ENCODE measurements at regions not wholly inside any gene's neighbourhood (a gene's known extent, or its start where the extent isn't known, plus 50 kb on each side); places are given as distances from the start of the nearest gene placed in this dataset.

DNA sequence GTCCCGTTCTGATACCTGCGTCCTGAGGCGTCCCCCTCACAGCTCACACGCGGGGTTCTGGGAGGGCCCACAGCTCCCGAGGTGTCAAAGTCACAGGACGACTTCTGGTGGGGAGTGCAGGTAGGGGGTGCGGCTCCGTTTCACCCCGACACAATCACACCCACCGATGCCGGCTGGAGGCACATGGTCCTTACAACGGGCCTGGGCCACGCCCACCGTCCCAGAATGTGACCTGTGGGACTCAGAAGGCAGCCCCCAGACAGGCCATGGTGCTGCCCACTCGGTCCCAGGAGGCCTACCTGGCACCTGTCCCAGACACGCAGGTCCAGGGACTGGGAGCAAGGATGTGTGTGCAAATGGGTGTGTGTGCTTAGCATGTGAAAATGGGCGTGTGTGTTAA, 86.0 kb downstream of the UNCX start:
- no peak overlapping the region for H2AFZ ChIP-seq (ENCODE audit: low read depth, low read length)
- CTCF ChIA-PET, result no interaction called here
- no peak overlapping the region for H3K27ac ChIP-seq (ENCODE audit: insufficient read depth, low read depth, low read length)

DNA sequence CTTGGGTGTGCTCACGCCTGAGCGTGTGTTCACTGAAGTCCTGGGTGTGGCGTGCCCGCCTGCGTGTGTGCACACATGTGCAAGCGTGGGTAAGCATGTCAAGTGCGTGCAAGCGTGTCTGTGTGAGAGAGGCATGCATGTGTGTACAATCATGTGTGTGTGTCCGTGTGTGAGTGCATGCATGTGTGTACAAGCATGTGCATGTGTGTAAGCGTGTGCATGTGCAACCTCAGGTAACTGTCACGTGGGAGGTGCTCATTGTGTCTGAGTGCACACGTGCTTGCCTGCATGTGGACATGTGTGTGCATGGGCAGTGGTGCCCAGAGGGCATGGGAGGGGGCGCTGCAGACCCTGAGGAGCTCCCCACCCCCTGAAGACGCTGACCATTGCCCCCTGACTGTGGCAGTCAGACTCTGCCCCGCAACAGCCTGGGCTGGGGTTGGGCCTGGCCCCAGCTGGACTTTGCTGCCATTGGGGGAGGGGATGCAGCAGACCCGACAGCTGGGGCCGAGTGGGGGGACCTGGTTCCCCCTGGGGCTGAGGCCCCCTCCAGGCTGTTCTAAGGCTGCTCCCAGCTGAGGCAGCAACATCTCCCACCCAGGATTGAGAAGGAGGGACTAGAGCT, 88.1 kb downstream of the UNCX start:
- H3K4me2 ChIP-seq (ENCODE audit: insufficient read depth, low read length), result no peak overlapping the region
- FAIRE-seq, result no peak
- H2AFZ ChIP-seq (ENCODE audit: low read depth, low read length), result no peak overlapping the region
- no peak overlapping the region for H3K27ac ChIP-seq (ENCODE audit: insufficient read depth, low read depth, low read length)
- no peaks in the 10 kb centered on the region for H3K4me1 ChIP-seq (ENCODE audit: control insufficient read depth, extremely low read depth, insufficient read depth, low read length)
- no peak overlapping the region for H3K9ac ChIP-seq (replicated peaks; ENCODE audit: extremely low read depth, insufficient read depth, low read length)
- no peaks in the 10 kb centered on the region for H3K27me3 ChIP-seq (ENCODE audit: control insufficient read depth in 2 of 2, insufficient read depth in 2 of 2, low read length in 2 of 2)
- no peaks in the 10 kb centered on the region for H3K79me2 ChIP-seq (ENCODE audit: control insufficient read depth, insufficient read depth, low read length)
- no peaks in the 10 kb centered on the region for H3K9me3 ChIP-seq (replicated peaks; ENCODE audit: control insufficient read depth, insufficient read depth, low read length)
- intact Hi-C loops (cut with micrococcal nuclease) (no loop called here), dilution Hi-C loops (cut with MboI; ENCODE audit: extremely low pct_ligation_motif_present, low sequenced_read_pairs) (no loop called here)
- no peak for DNase-seq (ENCODE audit: low read depth, low spot score)
- ChIA-PET CTCF (no interaction called here), POLR2A (no interaction called here)
- no peak for TF ChIP-seq FOS (IDR thresholded peaks at IDR 0.05; ENCODE audit: borderline replicate concordance, insufficient read depth, low read length)
- TF ChIP-seq JUN (IDR thresholded peaks at IDR 0.05; ENCODE audit: borderline replicate concordance, insufficient read depth, insufficient read length, low read depth), result no peak
- TF ChIP-seq, protein P1, sequence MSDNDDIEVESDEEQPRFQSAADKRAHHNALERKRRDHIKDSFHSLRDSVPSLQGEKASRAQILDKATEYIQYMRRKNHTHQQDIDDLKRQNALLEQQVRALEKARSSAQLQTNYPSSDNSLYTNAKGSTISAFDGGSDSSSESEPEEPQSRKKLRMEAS (IDR thresholded peaks at IDR 0.05; ENCODE audit: insufficient read depth, insufficient read length), result no peak
- TF ChIP-seq EZH2 (IDR thresholded peaks at IDR 0.05; ENCODE audit: borderline replicate concordance, low read depth, low read length, severe bottlenecking), result no peak
- TF ChIP-seq MYC (IDR thresholded peaks at IDR 0.05; ENCODE audit: low read depth, low read length), result no peak
- TF ChIP-seq POLR2A (IDR thresholded peaks at IDR 0.05; ENCODE audit: low read depth, low read length), result no peak
- BruUV-seq (replicated peaks), result no TSS peak
- H3K9me1 ChIP-seq (replicated peaks; ENCODE audit: control insufficient read depth, extremely low read depth, insufficient read depth, low read length), result no peaks in the 10 kb centered on the region
- no peak overlapping the region for H3K4me3 ChIP-seq (replicated peaks in 1 of 3; ENCODE audit: insufficient read depth in 1 of 3, low read depth in 1 of 3, low read length in 3 of 3)
- H3K36me3 ChIP-seq (ENCODE audit: control insufficient read depth in 2 of 2, extremely low read depth in 1 of 2, insufficient read depth in 2 of 2, low read length in 2 of 2), result no peaks in the 10 kb centered on the region
- no peaks in the 10 kb centered on the region for H4K20me1 ChIP-seq (replicated peaks; ENCODE audit: control insufficient read depth, extremely low read depth, insufficient read depth, low read length)

More for the DNA sequence above, 86.0 kb downstream of the UNCX start:
- Histone ChIP-seq H4K20me1 (replicated peaks; ENCODE audit: control insufficient read depth, extremely low read depth, insufficient read depth, low read length) (no peaks in the 10 kb centered on the region), H3K4me1 (ENCODE audit: control insufficient read depth, extremely low read depth, insufficient read depth, low read length) (no peaks in the 10 kb centered on the region), H3K4me3 (replicated peaks in 1 of 3; ENCODE audit: insufficient read depth in 1 of 3, low read depth in 1 of 3, low read length in 3 of 3) (no peak overlapping the region), H3K27me3 (ENCODE audit: control insufficient read depth in 2 of 2, insufficient read depth in 2 of 2, low read length in 2 of 2) (no peaks in the 10 kb centered on the region), H3K9ac (replicated peaks; ENCODE audit: extremely low read depth, insufficient read depth, low read length) (no peak overlapping the region), H3K36me3 (ENCODE audit: control insufficient read depth in 2 of 2, extremely low read depth in 1 of 2, insufficient read depth in 2 of 2, low read length in 2 of 2) (no peaks in the 10 kb centered on the region), H3K9me3 (replicated peaks; ENCODE audit: control insufficient read depth, insufficient read depth, low read length) (no peaks in the 10 kb centered on the region), H3K9me1 (replicated peaks; ENCODE audit: control insufficient read depth, extremely low read depth, insufficient read depth, low read length) (no peaks in the 10 kb centered on the region), H3K79me2 (ENCODE audit: control insufficient read depth, insufficient read depth, low read length) (no peaks in the 10 kb centered on the region), H3K4me2 (ENCODE audit: insufficient read depth, low read length) (no peak overlapping the region)
- TF ChIP-seq GATA2 (IDR thresholded peaks at IDR 0.05; ENCODE audit: insufficient read depth, insufficient read length, low read depth, low read length) (no peak), JUN (IDR thresholded peaks at IDR 0.05; ENCODE audit: borderline replicate concordance, insufficient read depth, insufficient read length, low read depth) (no peak)
- dilution Hi-C loops (cut with MboI; ENCODE audit: extremely low pct_ligation_motif_present, low sequenced_read_pairs), result no loop called here
- intact Hi-C loops (cut with micrococcal nuclease), result no loop called here
- no TSS peak for BruUV-seq (replicated peaks)
- DNase-seq (ENCODE audit: low read depth, low spot score), result no peak
- FAIRE-seq, result no peak
- POLR2A ChIA-PET, result no interaction called here
